Activated CD8-positive, alpha-beta memory T cell treated with anti-CD3 and anti-CD28 coated beads, Interleukin-2, amount 50 U/mL, for 48 hours (primary cell): ENCODE measurements at regions not wholly inside any gene's neighbourhood (a gene's known extent, or its start where the extent isn't known, plus 50 kb on each side); places are given as distances from the start of the nearest gene placed in this dataset.
"Not testable (repeated sequence)": the region's sequence is repeated elsewhere in the genome, so short reads cannot be mapped to it uniquely, and the experiment has no call there.

ENCODE experiments used
- DNase-seq: peaks from one replicate; pipeline ENCODE4 v3.0.0-alpha.2; 2020

- no peak for DNase-seq
Measured at GRCh38 chr15:54840621-54841398, 355.9 kb downstream of the RSL24D1 start.

GRCh38 chr15:54839379-54839778 lies 357.4 kb downstream of the RSL24D1 start:
- DNase-seq: no peak

- DNase-seq: no peak
Measured at GRCh38 chr15:54836052-54836795, 360.5 kb downstream of the RSL24D1 start.

- DNase-seq: no peak
Measured at GRCh38 chr15:54829821-54830220, 366.9 kb downstream of the RSL24D1 start.

- no peak for DNase-seq
Measured at GRCh38 chr15:54820811-54821210, 375.9 kb downstream of the RSL24D1 start.

- no peak for DNase-seq
Measured at GRCh38 chr15:54820098-54820497, 376.6 kb downstream of the RSL24D1 start.

- no peak for DNase-seq
Measured at GRCh38 chr15:54816401-54816800, 380.3 kb downstream of the RSL24D1 start.

GRCh38 chr15:54815556-54815955 lies 381.2 kb downstream of the RSL24D1 start:
- no peak for DNase-seq

GRCh38 chr15:54812383-54812782 lies 384.4 kb downstream of the RSL24D1 start:
- DNase-seq: no peak

- no peak for DNase-seq
Measured at GRCh38 chr15:54810496-54810895, 386.2 kb downstream of the RSL24D1 start.

- no peak for DNase-seq
Measured at GRCh38 chr15:54810031-54810430, 386.7 kb downstream of the RSL24D1 start.

GRCh38 chr15:54808321-54808720 lies 388.4 kb downstream of the RSL24D1 start:
- DNase-seq: no peak

GRCh38 chr15:54803987-54804386 lies 392.8 kb downstream of the RSL24D1 start:
- DNase-seq: no peak

GRCh38 chr15:54803134-54803808 lies 393.5 kb downstream of the RSL24D1 start:
- no peak for DNase-seq

- DNase-seq: no peak
Measured at GRCh38 chr15:54792526-54792925, 404.2 kb downstream of the RSL24D1 start.

- no peak for DNase-seq
Measured at GRCh38 chr15:54790693-54791092, 406.0 kb downstream of the RSL24D1 start.

- no peak for DNase-seq
Measured at GRCh38 chr15:54789376-54789775, 407.4 kb downstream of the RSL24D1 start.

GRCh38 chr15:54781220-54781619 lies 415.5 kb downstream of the RSL24D1 start:
- DNase-seq: not testable (repeated sequence)

GRCh38 chr15:54779271-54779670 lies 417.5 kb downstream of the RSL24D1 start:
- no peak for DNase-seq

GRCh38 chr15:54776410-54776809 lies 420.3 kb downstream of the RSL24D1 start:
- DNase-seq: no peak

GRCh38 chr15:54772663-54773062 lies 424.1 kb downstream of the RSL24D1 start:
- DNase-seq: no peak

GRCh38 chr15:54749461-54749860 lies 447.3 kb downstream of the RSL24D1 start:
- not testable (repeated sequence) for DNase-seq

- DNase-seq: no peak
Measured at GRCh38 chr15:54722342-54722986, 474.3 kb downstream of the RSL24D1 start.
